ENCODE measurements at regions not wholly inside any gene's neighbourhood (a gene's known extent, or its start where the extent isn't known, plus 50 kb on each side); places are given as distances from the start of the nearest gene placed in this dataset.

DNA sequence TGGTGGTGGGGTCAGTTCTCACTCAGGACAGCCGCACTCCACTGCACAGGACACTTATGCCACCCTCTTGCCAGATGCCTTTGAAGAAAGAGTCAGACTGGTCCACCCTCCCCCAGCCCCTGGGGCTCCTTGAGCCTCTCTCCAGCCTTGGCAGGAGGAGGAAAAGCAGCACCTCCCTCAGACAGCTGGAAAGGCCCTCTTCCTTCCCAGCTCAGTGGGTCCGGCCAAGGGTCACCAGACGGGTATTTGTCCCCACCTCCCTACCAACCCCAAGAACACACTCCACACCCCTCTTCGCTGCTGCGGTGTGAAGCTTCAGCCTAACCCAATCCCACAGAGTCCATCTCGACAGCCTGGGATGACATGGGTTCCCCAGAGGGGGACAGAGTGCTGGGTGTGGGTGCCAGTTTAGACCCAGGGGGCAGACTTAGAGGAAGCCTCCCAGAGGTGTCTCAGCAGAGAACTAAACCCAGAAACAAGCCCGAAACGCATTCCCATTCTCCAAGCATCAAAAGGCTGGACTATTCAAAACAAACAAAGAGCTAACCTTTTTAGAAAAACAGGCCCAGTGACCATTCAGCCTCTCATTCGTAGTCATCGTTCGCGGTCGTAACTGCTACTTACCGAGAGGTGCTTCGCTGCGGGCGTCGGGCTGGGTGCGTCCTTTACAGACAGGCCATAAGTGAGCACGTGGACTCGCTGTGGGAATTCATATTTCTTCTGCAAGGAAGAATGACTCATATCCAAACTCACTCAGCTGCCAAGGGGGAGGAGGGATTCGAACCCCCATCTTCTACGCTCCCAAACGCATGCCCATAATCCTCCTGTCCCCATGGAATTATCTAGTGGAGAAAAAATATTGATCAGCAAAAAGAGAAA is 57.5 kb upstream of the ANO1 start:
- DNase-seq (ENCODE audit: low spot score) (no peak), ATAC-seq (no peak)

DNA sequence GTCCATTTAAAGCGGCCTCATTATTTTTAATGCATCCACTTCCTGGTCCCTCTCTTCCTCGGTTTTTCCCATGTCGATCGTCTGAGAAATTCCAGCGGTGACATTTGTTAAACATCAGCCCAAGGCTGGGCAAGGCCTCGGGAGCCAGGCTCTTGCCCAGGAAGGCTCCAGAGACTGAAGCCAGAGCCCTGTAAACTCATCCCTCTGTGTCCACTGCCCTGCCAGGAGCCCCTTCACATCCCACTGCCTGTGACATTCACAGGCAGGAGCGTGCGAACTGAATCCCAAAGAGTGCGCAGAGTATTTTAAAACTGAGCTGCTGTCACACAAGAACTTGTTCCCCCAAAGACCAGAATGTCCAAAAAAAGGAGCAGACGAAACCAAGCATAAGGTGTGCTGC is 56.5 kb upstream of the ANO1 start:
- no peak for DNase-seq (ENCODE audit: low spot score)

DNA sequence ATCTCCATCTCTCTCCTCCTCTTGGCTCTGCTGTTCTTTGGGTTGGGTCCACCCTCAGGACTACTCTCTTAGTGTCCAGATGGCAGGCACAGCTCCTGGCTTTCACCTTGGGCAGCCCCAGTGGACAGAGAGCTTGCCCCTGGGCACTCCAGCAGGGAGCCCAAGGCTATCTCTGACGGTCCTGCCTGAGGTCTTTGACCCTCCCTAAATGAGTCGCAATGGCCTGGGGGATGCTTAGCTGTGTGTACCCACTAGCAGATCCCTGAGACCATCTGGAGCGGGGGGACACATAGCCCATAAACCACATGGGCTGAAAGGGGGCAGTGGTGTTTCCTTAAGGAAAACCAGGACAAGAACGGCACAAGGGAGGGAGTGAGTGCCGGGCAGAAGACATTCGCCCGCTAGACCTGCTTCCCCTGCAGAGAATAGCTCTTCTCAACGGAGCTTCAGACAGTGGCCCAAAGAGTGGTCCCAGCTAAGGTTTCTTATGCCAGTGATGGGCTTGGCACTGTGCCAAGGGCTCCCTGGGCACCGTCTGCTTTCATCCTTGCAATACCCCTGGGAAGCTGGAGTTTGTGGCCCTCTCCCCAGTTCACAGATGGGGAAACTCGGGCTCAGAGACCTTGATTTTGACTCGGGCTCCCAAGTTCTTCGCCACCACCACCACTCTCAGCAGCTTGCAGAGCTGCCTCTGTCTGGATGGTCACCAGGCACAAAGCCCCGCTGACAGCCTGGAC is 53.9 kb upstream of the ANO1 start:
- no peak for DNase-seq (ENCODE audit: low spot score)
- no peak for ATAC-seq

More for the DNA sequence above, 56.5 kb upstream of the ANO1 start:
- no peak for ATAC-seq

DNA sequence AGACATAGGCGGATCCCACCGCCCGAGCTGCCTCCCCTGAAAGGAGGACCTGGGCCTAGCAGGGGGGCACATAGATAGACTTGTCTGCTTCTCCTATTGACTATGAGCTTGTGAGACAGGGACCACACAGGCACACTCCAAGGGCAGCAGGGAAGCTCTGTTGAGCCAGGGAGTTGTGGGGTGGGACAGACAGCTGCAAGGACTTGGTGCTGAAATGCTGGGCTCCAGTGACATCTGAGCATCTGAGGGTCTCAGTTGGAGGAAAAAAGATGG is 53.4 kb upstream of the ANO1 start:
- ATAC-seq, result no peak
- no peak for DNase-seq (ENCODE audit: low spot score)

DNA sequence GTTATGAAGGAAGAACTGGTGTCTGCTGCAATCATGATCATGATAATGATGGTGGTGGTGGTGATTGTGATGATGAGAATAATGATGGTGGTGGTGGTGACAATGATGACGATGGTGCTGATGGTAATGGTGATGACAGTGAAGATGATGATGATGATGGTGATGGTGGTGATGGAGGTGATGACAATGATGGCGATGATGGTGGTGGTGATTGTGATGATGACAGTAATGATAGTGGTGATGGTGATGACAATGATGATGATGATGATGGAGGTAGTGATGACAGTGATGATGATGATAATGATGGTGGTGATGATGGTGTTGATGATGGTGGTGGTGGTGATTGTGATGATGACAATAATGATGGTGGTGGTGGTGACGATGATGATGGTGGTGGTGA is 52.8 kb upstream of the ANO1 start:
- DNase-seq (ENCODE audit: low spot score), result no peak
- no peak for ATAC-seq

DNA sequence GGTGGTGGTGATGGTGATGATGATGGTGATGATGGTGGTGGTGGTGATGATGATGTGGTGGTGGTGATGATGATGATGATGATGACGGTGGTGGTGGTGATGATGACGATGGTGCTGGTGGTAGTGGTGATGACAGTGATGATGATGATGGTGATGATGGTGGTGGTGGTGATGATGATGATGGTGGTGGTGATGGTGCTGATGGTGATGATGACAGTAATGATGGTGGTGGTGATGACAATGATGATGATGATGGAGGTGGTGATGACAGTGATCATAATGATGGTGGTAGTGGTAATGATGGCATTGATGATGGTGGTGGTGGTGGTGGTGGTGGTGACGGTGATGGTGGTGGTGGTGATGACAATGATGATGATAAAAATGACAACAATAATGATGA is 52.1 kb upstream of the ANO1 start:
- ATAC-seq, result no peak
- DNase-seq (ENCODE audit: low spot score), result no peak

DNA sequence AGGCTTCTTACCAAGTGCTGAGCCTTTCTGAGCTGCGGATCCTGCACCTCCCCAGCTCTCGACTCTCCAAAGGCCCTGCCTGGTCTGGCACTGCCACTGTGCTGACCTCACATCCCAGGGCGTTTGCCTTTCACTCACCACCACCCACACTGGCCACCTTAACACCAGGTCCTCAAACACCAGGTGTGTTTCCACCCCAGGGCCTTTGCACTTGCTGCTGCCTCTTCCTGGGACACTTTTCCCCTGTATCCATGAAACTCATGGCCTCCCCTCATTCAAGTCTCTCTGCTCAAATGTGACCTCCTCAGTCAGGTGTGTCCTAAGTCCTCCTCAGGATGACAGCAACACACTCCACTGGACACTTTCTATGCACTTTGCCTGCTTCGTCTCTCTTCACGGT is 51.4 kb upstream of the ANO1 start:
- DNase-seq (ENCODE audit: low spot score), result no peak
- no peak for ATAC-seq

DNA sequence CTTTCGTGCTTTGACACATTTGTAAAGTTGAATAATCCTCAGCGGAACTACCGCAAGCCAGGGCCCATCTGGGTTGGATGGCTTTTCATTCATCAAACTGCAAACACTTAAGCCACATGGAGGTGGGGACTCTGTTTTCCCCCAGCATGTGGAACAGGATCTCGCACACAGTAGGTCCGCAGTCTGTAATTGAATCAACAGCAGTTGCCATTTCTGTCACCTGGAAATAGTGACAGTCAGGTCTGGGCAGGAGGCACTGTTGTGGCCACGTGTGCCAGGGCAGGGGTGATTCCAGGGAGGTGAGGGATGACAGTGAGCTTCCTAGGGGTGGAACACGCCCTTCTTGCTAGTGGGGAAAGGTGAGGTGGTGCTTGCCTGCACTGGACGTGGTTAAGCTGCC is 50.7 kb upstream of the ANO1 start:
- peak; percentile 40 for DNase-seq (ENCODE audit: low spot score)
- ATAC-seq, result no peak

DNA sequence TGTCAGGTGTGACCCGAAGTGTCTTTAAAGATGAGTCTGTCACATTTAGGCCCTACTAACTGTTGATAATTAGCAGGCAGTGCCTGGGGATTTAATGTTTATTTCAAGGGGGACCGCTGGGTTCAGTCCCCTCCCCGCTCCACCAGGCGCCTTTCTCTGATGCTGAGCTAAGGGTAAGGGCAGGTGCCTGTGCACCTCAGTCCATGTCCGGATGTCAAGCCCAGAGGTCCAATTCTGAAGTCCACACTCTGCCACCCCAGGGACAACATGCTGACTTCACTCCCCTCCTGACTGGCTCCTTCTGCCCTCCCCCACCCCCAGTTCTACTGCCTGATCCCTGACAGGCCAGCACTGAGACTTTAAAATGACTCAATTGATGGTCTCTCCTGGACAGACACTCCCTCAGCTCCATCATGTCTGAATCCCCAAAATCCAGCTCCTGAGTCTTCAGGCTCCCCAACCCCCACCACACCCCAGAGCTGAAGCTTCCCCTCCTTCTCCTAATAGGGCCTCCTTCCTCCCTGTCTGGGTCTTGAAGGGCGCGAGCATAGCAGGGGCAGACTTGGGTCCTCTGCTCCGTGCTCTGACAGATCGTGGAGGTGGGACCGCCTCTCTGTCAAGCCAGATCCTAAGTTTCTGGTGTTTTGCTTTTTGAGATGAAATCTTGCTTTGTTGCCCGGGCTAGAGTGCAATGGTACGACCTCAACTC is 49.8 kb upstream of the ANO1 start:
- peak; percentile 47 for DNase-seq (ENCODE audit: low spot score)
- ATAC-seq, result peak; percentile 21

Measured in left lobe of liver (tissue), 2 donors.